NCI-H524 (cell line): ENCODE measurements at regions not wholly inside any gene's neighbourhood (a gene's known extent, or its start where the extent isn't known, plus 50 kb on each side); places are given as distances from the start of the nearest gene placed in this dataset.

ENCODE experiments used
- DNase-seq, 2 experiments: peaks; one replicate each; lab custom pipeline; 2025; lab: John Stamatoyannopoulos, UW

DNA sequence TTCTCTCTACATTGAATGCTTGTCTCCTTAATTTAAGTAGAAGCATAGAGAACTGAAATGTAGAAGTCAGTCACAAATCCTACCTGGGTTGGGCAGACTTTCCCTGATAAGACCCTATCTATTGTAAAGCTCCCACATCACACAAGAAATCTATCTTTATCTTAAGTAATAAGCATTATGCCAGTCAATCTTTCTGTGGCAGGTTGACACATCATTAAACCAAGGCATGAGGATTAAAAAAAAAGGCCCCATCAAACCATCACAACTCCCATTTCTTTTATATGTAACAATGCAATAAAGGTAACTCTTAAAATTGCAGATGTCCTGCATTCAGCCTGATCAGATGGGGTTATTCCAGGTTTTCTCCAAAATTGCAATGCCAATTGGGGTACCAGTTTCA is 311.8 kb downstream of the TOX3 start:
- DNase-seq: no peak

GRCh38 chr16:52234626-52235025 is 312.3 kb downstream of the TOX3 start:
- DNase-seq: peak in 1 of 2 experiments; percentile 43

DNA sequence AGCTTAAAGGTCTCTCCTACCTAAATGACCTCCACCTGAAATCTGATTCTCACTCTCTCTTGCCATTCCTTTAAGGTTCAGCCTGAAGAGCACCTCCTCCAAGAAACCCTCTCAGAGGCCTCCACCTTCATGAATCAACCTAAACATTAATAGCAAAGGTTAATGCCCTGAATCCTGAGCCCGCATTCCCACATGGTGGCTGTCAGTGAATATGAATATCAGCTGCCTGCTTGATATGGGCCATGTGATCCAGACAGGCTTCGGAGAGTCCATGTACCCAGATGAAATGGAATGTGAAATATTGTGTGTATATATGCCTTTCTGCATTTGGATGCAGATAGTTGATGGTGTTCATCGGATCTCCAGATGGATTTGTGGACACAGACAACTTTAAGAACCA is 317.5 kb downstream of the TOX3 start:
- DNase-seq: no peak

DNA sequence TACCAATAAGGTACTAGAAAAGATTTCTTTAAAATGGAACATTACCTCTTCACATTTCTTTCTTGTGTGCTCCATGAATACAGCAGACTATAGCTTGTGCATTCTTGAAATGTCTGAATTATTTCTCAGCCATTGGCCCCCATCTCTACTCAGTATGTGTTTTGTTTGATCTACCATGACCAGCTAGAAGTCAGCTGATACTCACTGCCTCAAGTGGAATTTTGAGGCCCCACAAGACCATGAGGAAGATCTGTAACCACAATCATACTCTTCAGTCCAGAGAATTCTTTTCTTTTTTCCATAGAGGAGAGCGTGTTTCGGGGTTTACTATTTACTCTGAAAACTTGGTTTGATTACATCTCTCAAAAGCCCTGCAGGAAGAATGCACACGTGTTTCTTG is 319.1 kb downstream of the TOX3 start:
- no peak for DNase-seq

- no peak for DNase-seq
These were observed 334.1 kb downstream of the TOX3 start for GRCh38 chr16:52212841-52213240.

DNA sequence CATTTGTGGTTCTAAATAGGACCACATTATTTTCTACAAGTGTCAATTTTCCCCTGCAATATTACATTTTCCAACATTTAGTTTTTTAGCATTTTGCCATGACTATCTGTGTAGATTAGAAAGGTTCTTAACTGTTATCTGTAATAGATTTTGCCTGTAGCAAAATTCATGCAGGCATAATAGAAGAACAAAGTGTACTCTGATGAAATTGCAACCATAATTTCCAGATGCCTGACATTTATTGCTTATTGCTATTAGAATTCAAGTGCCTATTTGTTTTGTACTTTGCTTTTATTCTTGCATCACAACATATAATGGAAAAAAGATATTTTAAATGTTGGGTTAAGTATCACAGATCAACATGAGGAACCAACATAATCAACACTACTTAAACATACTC is 337.7 kb downstream of the TOX3 start:
- DNase-seq: no peak

- DNase-seq: no peak
These were observed 343.8 kb downstream of the TOX3 start for GRCh38 chr16:52203096-52203495.

GRCh38 chr16:52193441-52193840 is 353.5 kb downstream of the TOX3 start:
- DNase-seq: no peak

GRCh38 chr16:52191531-52192134 is 355.3 kb downstream of the TOX3 start:
- DNase-seq: peak; percentile 80 to 94

DNA sequence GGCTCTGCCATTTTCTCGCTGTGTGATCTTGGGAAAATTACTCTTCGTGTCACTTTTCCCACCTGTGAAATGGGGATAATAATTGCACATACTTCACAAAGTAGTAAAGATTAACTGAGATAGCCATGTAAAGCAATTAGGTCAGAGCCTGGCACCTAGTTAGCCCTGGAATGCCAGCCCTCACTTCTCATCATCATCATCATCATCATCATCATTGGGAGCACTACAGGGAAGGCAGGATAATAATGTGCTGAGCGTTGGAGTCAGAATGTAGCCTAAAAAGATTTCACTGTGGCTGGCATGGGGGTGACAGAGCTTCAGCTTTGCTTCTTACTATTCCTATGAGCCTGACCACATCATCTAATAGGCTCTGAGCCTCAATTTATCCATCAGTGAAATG is 362.6 kb downstream of the TOX3 start:
- no peak for DNase-seq

- no peak for DNase-seq
These were observed 364.1 kb downstream of the TOX3 start for GRCh38 chr16:52182840-52183239.

- no peak for DNase-seq
These were observed 372.8 kb downstream of the TOX3 start for GRCh38 chr16:52174168-52174567.

DNA sequence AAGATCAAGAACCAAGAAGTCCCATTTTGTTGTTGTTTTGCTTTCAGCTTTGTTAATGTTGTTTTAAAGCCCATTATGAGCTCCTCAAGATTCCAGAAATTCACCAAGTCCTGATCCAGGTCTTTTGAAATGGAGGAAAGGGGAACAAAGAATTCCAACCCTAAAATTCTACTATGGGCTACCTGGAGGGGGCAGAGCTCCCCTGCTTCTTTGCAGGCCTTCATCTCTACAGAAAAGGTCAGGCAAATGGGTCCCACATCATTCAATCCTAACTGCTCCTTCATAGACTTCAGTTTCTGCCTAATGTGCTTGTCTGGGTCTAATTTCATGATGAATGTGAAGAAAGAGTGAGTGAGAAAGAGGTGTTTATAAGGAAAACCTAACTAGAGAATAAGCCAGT is 375.5 kb downstream of the TOX3 start:
- no peak for DNase-seq

GRCh38 chr16:52167328-52167727 is 379.6 kb downstream of the TOX3 start:
- no peak for DNase-seq

- DNase-seq: no peak
These were observed 381.0 kb downstream of the TOX3 start for GRCh38 chr16:52165961-52166360.

DNA sequence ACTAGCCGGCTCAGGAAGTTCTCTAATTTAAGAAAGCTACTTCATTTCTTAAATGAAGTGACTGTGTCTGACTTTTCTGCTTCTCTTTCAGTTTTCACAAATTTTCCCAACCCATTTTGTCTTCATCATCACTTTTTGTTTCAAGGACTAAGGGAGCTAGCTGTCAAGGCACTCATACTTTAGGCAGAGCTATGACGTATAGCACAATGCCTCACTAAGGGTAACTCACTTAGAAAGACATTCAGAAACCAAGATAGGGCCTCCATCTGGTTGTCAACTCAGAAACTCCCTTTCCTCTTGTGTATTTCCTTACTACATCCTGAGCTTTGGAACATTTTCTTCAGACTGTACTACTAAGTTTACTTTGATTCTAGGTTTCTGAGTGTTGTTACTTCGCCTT is 397.9 kb downstream of the TOX3 start:
- no peak for DNase-seq

- DNase-seq: no peak
These were observed 405.1 kb downstream of the TOX3 start for GRCh38 chr16:52141871-52142270.

- peak in 1 of 2 experiments; percentile 40 for DNase-seq
These were observed 418.6 kb downstream of the TOX3 start for GRCh38 chr16:52128361-52128760.

GRCh38 chr16:52123842-52124241 is 423.1 kb downstream of the TOX3 start:
- no peak for DNase-seq

DNA sequence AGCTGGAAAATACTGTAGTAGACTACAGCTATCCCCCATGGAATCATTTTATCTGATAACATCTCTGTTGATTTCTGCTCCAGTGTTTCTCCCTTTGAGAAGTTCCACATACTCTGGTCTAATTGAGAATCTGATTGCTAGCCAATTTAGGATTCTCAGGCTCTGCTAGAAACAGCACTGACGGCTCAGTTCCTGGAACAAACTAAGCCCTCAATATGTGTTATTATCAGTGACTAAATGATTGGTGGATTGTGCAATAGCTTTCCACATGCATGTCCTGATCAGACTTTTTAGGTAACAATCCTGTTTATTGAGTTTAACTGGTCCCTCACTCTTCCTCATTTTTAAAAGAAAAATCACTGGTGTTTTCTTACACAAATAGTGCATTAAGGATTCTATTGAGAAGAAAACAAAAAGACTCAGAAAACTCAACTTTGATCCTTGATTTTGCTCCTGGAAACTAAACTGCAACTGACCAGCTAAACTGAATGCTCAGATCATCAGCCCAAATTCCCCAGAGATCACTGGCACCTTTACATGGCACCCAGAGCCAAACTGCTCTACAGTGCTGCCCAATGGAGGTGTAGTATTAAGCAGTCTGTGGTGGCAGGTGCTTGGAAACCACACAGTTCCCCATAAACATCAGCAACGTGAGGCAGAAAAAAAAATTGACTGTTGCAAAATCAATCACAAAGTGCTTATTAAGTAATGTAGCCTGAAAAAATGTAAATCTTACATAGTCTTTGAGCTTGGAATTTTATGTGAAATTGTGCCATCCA is 423.7 kb downstream of the TOX3 start:
- no peak for DNase-seq

GRCh38 chr16:52117171-52117570 is 429.8 kb downstream of the TOX3 start:
- no peak for DNase-seq

- no peak for DNase-seq
These were observed 432.6 kb downstream of the TOX3 start for GRCh38 chr16:52114379-52114778.

DNA sequence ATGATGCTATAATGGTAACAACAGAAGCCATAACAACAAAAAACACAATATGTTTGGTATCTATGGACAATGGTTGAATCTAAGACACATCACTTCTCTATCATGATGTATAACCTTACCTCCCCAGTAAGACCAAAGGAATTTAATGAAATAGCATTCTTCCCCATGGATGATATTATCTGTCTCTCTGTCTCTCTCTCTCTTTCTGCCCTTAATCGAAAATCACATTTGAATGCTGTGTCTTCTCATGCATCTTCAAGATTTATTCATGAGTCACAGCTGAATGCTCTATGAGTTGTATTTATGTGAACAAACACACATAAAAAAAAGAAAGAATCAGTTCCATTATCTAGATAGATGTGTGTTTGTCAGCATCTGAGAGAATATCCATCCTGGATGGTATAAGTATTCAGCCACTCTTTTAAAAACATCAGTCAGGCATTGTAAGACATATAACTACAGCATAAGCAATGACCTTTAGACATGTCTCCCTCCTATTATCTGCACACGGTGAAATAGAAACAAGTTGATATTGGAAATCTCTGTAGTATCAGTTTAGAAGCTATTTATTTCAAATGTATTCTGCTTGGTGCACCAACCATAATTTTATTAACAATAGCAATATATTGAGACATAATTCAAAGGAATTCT is 433.3 kb downstream of the TOX3 start:
- DNase-seq: no peak
